SU-DHL-6 (cell line): ENCODE measurements at regions not wholly inside any gene's neighbourhood (a gene's known extent, or its start where the extent isn't known, plus 50 kb on each side); places are given as distances from the start of the nearest gene placed in this dataset.

Experiments used
- EZH2phosphoT487 ChIP-seq: fragments of 200-600 bp; sonication (generic), shearing (Covaris generic); conservative IDR thresholded peaks from 2 replicates; pipeline ENCODE4 v1.6.1; 2018; ENCODE audit warnings: mild to moderate bottlenecking, antibody characterized with exemption, low read length, moderate library complexity, mixed read lengths
- TF ChIP-seq, protein P1 (sequence below): fragments of 200-600 bp; sonication (generic); IDR thresholded peaks from one replicate; pipeline ENCODE4 v1.5.1; 2017; ENCODE audit warnings: antibody characterized with exemption, mild to moderate bottlenecking, low read length, moderate library complexity; ENCODE audit not compliant: insufficient read depth, poor library complexity, severe bottlenecking

- no peak for TF ChIP-seq EZH2phosphoT487
- TF ChIP-seq, protein P1, sequence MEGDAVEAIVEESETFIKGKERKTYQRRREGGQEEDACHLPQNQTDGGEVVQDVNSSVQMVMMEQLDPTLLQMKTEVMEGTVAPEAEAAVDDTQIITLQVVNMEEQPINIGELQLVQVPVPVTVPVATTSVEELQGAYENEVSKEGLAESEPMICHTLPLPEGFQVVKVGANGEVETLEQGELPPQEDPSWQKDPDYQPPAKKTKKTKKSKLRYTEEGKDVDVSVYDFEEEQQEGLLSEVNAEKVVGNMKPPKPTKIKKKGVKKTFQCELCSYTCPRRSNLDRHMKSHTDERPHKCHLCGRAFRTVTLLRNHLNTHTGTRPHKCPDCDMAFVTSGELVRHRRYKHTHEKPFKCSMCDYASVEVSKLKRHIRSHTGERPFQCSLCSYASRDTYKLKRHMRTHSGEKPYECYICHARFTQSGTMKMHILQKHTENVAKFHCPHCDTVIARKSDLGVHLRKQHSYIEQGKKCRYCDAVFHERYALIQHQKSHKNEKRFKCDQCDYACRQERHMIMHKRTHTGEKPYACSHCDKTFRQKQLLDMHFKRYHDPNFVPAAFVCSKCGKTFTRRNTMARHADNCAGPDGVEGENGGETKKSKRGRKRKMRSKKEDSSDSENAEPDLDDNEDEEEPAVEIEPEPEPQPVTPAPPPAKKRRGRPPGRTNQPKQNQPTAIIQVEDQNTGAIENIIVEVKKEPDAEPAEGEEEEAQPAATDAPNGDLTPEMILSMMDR, result no peak
These were observed 385.6 kb downstream of the HLX start for GRCh38 chr1:221264848-221265247.
